Endothelial cell of umbilical vein (primary cell): ENCODE measurements at regions not wholly inside any gene's neighbourhood (a gene's known extent, or its start where the extent isn't known, plus 50 kb on each side); places are given as distances from the start of the nearest gene placed in this dataset.

Experiments used
- BruUV-seq: library from RNA; stranded (reverse); fragments of 400-500 nt; replicated peaks from 2 replicates; lab custom pipeline; 2021; lab: Mats Ljungman, UMichigan
- CTCF ChIA-PET: fragments of 300-600, 350-600 bp; sonication (Branson Sonifier 250); formaldehyde crosslinking; loops from one replicate; lab custom pipeline; 2021; ENCODE audit warnings: antibody characterized with exemption, inconsistent platforms; lab: Charles Lee
- POLR2A ChIA-PET: fragments of 300-600, 350-600 bp; sonication (Branson Sonifier 250); formaldehyde crosslinking; loops from one replicate; lab custom pipeline; 2021; ENCODE audit warnings: antibody characterized with exemption, inconsistent platforms; lab: Charles Lee
- DNase-seq: peaks from one replicate; pipeline ENCODE4 v3.0.0-alpha.2; 2011; ENCODE audit warnings: low read depth, low spot score
- FAIRE-seq: peaks from 2 replicates; lab custom pipeline; 2011; peaks lifted over from hg19 to GRCh38; lab: Jason Lieb, UNC
- H2AFZ ChIP-seq: 2 replicates; pipeline ENCODE4 v1.6.0; 2012; ENCODE audit warnings: low read depth, low read length, control low read depth, inconsistent platforms
- H3K27ac ChIP-seq: 2 replicates; pipeline ENCODE4 v1.5.1; 2011; ENCODE audit warnings: low read depth, mild to moderate bottlenecking, control low read depth, low read length, moderate library complexity; ENCODE audit not compliant: insufficient read depth
- H3K27me3 ChIP-seq, 2 experiments: 2 replicates each; pipeline versions ENCODE4 v1.6.0 to v1.6.1; 2011; ENCODE audit warnings: low read length in 2 of 2, mixed read lengths in 1 of 2; ENCODE audit not compliant: control insufficient read depth in 2 of 2, insufficient read depth in 2 of 2
- H3K36me3 ChIP-seq, 2 experiments: 2 replicates in 1 of 2; 3 replicates in 1 of 2; pipeline ENCODE4 v1.5.1; 2011; ENCODE audit warnings: low read length in 2 of 2, mild to moderate bottlenecking in 1 of 2, moderate library complexity in 1 of 2; ENCODE audit not compliant: control insufficient read depth in 2 of 2, insufficient read depth in 2 of 2; ENCODE audit errors: extremely low read depth in 1 of 2
- H3K4me1 ChIP-seq: 3 replicates; pipeline ENCODE4 v1.5.1; 2011; ENCODE audit warnings: mild to moderate bottlenecking, low read length; ENCODE audit not compliant: control insufficient read depth, insufficient read depth; ENCODE audit errors: extremely low read depth
- H3K4me2 ChIP-seq: 2 replicates; pipeline ENCODE4 v1.6.1; 2011; ENCODE audit warnings: low read length, control low read depth, mixed read lengths; ENCODE audit not compliant: insufficient read depth
- H3K4me3 ChIP-seq, 3 experiments: fragments of 200-600 bp in 1 of 3; sonication (generic), shearing (Covaris generic) in 1 of 3; replicated peaks in 1 of 3; 2 replicates each; pipeline ENCODE4 v1.5.1; 2011 to 2016; ENCODE audit warnings: control low read depth in 3 of 3, low read length in 3 of 3, mild to moderate bottlenecking in 2 of 3, inconsistent platforms in 1 of 3, low read depth in 1 of 3, moderate library complexity in 1 of 3; ENCODE audit not compliant: insufficient read depth in 1 of 3
- H3K79me2 ChIP-seq: 2 replicates; pipeline ENCODE4 v1.6.0; 2012; ENCODE audit warnings: low read length, inconsistent platforms; ENCODE audit not compliant: control insufficient read depth, insufficient read depth
- H3K9ac ChIP-seq: replicated peaks from 2 replicates; pipeline ENCODE3; 2011; ENCODE audit warnings: low read length, control low read depth; ENCODE audit not compliant: insufficient read depth; ENCODE audit errors: extremely low read depth
- H3K9me1 ChIP-seq: replicated peaks from 3 replicates; pipeline ENCODE4 v1.6.0; 2011; ENCODE audit warnings: mild to moderate bottlenecking, low read length; ENCODE audit not compliant: control insufficient read depth, insufficient read depth; ENCODE audit errors: extremely low read depth
- H3K9me3 ChIP-seq: replicated peaks from 2 replicates; pipeline ENCODE4 v1.5.1; 2012; ENCODE audit warnings: low read length, inconsistent platforms; ENCODE audit not compliant: control insufficient read depth, insufficient read depth
- H4K20me1 ChIP-seq: replicated peaks from 2 replicates; pipeline ENCODE3; 2011; ENCODE audit warnings: mild to moderate bottlenecking, low read length; ENCODE audit not compliant: control insufficient read depth, insufficient read depth; ENCODE audit errors: extremely low read depth
- EZH2 ChIP-seq: IDR thresholded peaks from 2 replicates; pipeline ENCODE4 v1.6.1; 2012; ENCODE audit warnings: borderline replicate concordance, low read depth, mild to moderate bottlenecking, moderate library complexity, low read length, inconsistent platforms; ENCODE audit not compliant: severe bottlenecking
- FOS ChIP-seq: IDR thresholded peaks from 2 replicates; pipeline ENCODE4 v1.6.1; 2011; ENCODE audit warnings: mild to moderate bottlenecking, low read length, moderate library complexity, borderline replicate concordance; ENCODE audit not compliant: insufficient read depth
- GATA2 ChIP-seq: IDR thresholded peaks from 2 replicates; pipeline ENCODE4 v1.7.0; 2011; ENCODE audit warnings: low read depth, mild to moderate bottlenecking, moderate library complexity, mixed read lengths, low read length; ENCODE audit not compliant: insufficient read length, insufficient read depth
- JUN ChIP-seq: IDR thresholded peaks from 2 replicates; pipeline ENCODE4 v1.6.1; 2011; ENCODE audit warnings: borderline replicate concordance, low read depth; ENCODE audit not compliant: insufficient read length, insufficient read depth
- MYC ChIP-seq: IDR thresholded peaks from one replicate; pipeline ENCODE4 v1.6.1; 2011; ENCODE audit warnings: mild to moderate bottlenecking, low read depth, low read length
- POLR2A ChIP-seq: IDR thresholded peaks from 2 replicates; pipeline ENCODE4 v1.6.1; 2012; ENCODE audit warnings: low read depth, mild to moderate bottlenecking, control low read depth, low read length
- POLR2AphosphoS5 ChIP-seq: IDR thresholded peaks from 2 replicates; pipeline ENCODE4 v1.6.1; 2012; ENCODE audit warnings: low read depth, mild to moderate bottlenecking, control low read depth, low read length, moderate library complexity; ENCODE audit not compliant: insufficient read depth
- dilution Hi-C: fragments of 300-500 bp; cut with MboI; formaldehyde crosslinking; loops from one replicate; pipeline ENCODE4 v1.15.0; 2019; ENCODE audit warnings: low sequenced_read_pairs; ENCODE audit not compliant: extremely low pct_ligation_motif_present
- intact Hi-C: fragments of 100-400 bp; cut with micrococcal nuclease; formaldehyde crosslinking; loops from one replicate; pipeline ENCODE4 v1.10.0; 2022
- TF ChIP-seq, protein P1 (sequence below), 2 donors: IDR thresholded peaks; 1 replicate in 1 of 2; 2 replicates in 1 of 2; pipeline ENCODE4 v1.5.1; 2011; ENCODE audit warnings: low read length in 2 of 2, mild to moderate bottlenecking in 2 of 2, moderate library complexity in 2 of 2, control low read depth in 1 of 2, inconsistent platforms in 1 of 2, low read depth in 1 of 2; ENCODE audit not compliant: insufficient read depth in 1 of 2; ENCODE audit errors: extremely low read depth in 1 of 2
- TF ChIP-seq, protein P2 (sequence below): IDR thresholded peaks from 2 replicates; pipeline ENCODE4 v1.6.1; 2011; ENCODE audit not compliant: insufficient read depth, insufficient read length

DNA sequence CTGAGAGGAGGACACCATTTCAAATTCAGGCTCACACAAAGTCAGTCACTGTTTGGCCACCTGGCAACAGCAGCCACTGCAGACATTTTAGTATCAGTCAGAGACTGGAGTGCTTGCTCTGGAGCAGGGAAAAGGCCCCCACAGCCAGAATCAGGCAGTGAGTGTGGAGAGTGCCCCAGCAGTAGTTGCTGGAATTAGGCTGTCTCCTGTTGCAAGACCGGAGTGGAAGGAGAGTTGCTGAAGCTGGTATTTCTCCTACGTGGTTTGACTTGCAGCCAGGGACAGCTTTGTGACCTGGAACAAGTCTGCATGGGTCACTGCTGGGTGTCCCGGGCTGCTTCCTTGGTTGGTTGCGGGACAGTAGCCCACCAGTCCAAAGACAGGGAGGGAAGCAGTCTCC is 78.4 kb upstream of the TMEM168 start:
- Histone ChIP-seq H3K9me1 (no peaks in the 10 kb centered on the region), H3K4me2 (no peak overlapping the region), H3K9ac (no peak overlapping the region), H3K27me3 (no peaks in the 10 kb centered on the region), H3K27ac (no peak overlapping the region), H2AFZ (no peak overlapping the region), H4K20me1 (no peaks in the 10 kb centered on the region), H3K9me3 (no peaks in the 10 kb centered on the region), H3K79me2 (no peaks in the 10 kb centered on the region), H3K36me3 (no peaks in the 10 kb centered on the region), H3K4me3 (no peak overlapping the region), H3K4me1 (no peaks in the 10 kb centered on the region)
- ChIA-PET CTCF (interaction anchor here (0.6 to 2.6 kb wide), 21 partner anchors 9 to 319 kb away, joined by 3 to 27 read pairs (median 4); partner anchors contain the start of genes GPR85 and TMEM168), POLR2A (no interaction called here)
- no peak for DNase-seq
- intact Hi-C loops = loop anchor here (1.0 to 2.0 kb wide), 2 partner anchors 30 to 318 kb away; no protein-coding TSS in a partner anchor
- no TSS peak for BruUV-seq
- FAIRE-seq = no peak
- dilution Hi-C loops = no loop called here
- TF ChIP-seq FOS = no peak
- no peak for TF ChIP-seq POLR2AphosphoS5
- TF ChIP-seq, protein P1, sequence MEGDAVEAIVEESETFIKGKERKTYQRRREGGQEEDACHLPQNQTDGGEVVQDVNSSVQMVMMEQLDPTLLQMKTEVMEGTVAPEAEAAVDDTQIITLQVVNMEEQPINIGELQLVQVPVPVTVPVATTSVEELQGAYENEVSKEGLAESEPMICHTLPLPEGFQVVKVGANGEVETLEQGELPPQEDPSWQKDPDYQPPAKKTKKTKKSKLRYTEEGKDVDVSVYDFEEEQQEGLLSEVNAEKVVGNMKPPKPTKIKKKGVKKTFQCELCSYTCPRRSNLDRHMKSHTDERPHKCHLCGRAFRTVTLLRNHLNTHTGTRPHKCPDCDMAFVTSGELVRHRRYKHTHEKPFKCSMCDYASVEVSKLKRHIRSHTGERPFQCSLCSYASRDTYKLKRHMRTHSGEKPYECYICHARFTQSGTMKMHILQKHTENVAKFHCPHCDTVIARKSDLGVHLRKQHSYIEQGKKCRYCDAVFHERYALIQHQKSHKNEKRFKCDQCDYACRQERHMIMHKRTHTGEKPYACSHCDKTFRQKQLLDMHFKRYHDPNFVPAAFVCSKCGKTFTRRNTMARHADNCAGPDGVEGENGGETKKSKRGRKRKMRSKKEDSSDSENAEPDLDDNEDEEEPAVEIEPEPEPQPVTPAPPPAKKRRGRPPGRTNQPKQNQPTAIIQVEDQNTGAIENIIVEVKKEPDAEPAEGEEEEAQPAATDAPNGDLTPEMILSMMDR (IDR thresholded peaks at IDR 0.05; ENCODE audit: extremely low read depth in 1 of 2, insufficient read depth in 1 of 2, low read depth in 1 of 2, low read length in 2 of 2) = no peak
- TF ChIP-seq, protein P2, sequence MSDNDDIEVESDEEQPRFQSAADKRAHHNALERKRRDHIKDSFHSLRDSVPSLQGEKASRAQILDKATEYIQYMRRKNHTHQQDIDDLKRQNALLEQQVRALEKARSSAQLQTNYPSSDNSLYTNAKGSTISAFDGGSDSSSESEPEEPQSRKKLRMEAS = no peak
- no peak for TF ChIP-seq GATA2
- no peak for TF ChIP-seq POLR2A
- no peak for TF ChIP-seq MYC
- TF ChIP-seq JUN = no peak
- no peak for TF ChIP-seq EZH2
